IPS-18a (cell line): ENCODE measurements at regions not wholly inside any gene's neighbourhood (a gene's known extent, or its start where the extent isn't known, plus 50 kb on each side); places are given as distances from the start of the nearest gene placed in this dataset.

ENCODE experiments used
- H3K27ac ChIP-seq: one replicate; pipeline ENCODE4 v1.5.1; 2013; ENCODE audit warnings: low read length
- H3K27me3 ChIP-seq: one replicate; pipeline ENCODE4 v1.6.1; 2013; ENCODE audit warnings: mild to moderate bottlenecking, low read length; ENCODE audit not compliant: control insufficient read depth, insufficient read depth
- H3K36me3 ChIP-seq: one replicate; pipeline ENCODE4 v1.6.1; 2013; ENCODE audit warnings: low read depth, low read length; ENCODE audit not compliant: control insufficient read depth
- H3K4me1 ChIP-seq: one replicate; pipeline ENCODE4 v1.6.1; 2013; ENCODE audit warnings: low read depth, low read length; ENCODE audit not compliant: control insufficient read depth
- H3K4me3 ChIP-seq: one replicate; pipeline ENCODE4 v1.5.1; 2013; ENCODE audit warnings: low read length
- H3K9ac ChIP-seq: one replicate; pipeline ENCODE4 v1.6.1; 2013; ENCODE audit warnings: mild to moderate bottlenecking, low read length, moderate library complexity
- H3K9me3 ChIP-seq: one replicate; pipeline ENCODE4 v1.6.1; 2013; ENCODE audit warnings: low read depth, low read length; ENCODE audit not compliant: control insufficient read depth

- Histone ChIP-seq H3K4me1 (no peaks in the 10 kb centered on the region), H3K27me3 (no peaks in the 10 kb centered on the region), H3K27ac (no peak overlapping the region), H3K4me3 (no peak overlapping the region), H3K9ac (no peak overlapping the region), H3K9me3 (no peaks in the 10 kb centered on the region), H3K36me3 (no peaks in the 10 kb centered on the region)
Measured at GRCh38 chr3:115363071-115363470, 216.0 kb upstream of the ZBTB20 start.

GRCh38 chr3:115369021-115369420 is 221.9 kb upstream of the ZBTB20 start:
- H3K27me3 ChIP-seq = no peaks in the 10 kb centered on the region
- H3K4me1 ChIP-seq = no peaks in the 10 kb centered on the region
- no peak overlapping the region for H3K27ac ChIP-seq
- no peaks in the 10 kb centered on the region for H3K36me3 ChIP-seq
- H3K9me3 ChIP-seq = no peaks in the 10 kb centered on the region
- H3K9ac ChIP-seq = no peak overlapping the region
- no peak overlapping the region for H3K4me3 ChIP-seq

DNA sequence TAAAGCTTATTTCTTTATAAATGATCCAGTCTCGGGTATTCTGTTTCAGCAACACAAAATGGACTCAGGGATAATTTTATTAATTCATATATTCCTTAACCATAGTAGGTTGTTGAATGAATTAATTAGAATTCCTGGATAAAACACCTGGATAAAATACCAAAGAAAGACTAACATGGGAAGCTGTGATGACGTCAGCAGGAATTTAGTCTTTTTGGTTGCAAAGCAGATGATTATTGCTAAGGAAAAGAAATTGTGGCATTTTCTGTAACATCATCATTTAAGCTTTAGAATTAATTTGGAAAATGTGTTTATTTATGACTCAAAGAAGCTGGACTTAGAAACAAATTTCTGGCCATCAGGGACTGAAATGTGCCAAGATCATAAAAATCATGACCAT is 228.3 kb upstream of the ZBTB20 start:
- H3K4me1 ChIP-seq = no peaks in the 10 kb centered on the region
- no peak overlapping the region for H3K27ac ChIP-seq
- H3K9ac ChIP-seq = no peak overlapping the region
- H3K27me3 ChIP-seq = no peaks in the 10 kb centered on the region
- H3K9me3 ChIP-seq = no peaks in the 10 kb centered on the region
- no peaks in the 10 kb centered on the region for H3K36me3 ChIP-seq
- no peak overlapping the region for H3K4me3 ChIP-seq

- H3K4me1 ChIP-seq = peaks cover 3% of the 10 kb centered on the region
- H3K36me3 ChIP-seq = no peaks in the 10 kb centered on the region
- H3K4me3 ChIP-seq = no peak overlapping the region
- H3K9me3 ChIP-seq = no peaks in the 10 kb centered on the region
- H3K27ac ChIP-seq = no peak overlapping the region
- no peak overlapping the region for H3K9ac ChIP-seq
- H3K27me3 ChIP-seq = no peaks in the 10 kb centered on the region
Measured at GRCh38 chr3:115380883-115381572, 233.9 kb upstream of the ZBTB20 start.

GRCh38 chr3:115381573-115381912 is 234.5 kb upstream of the ZBTB20 start:
- Histone ChIP-seq H3K36me3 (no peaks in the 10 kb centered on the region), H3K27me3 (no peaks in the 10 kb centered on the region), H3K4me1 (peaks cover 6% of the 10 kb centered on the region), H3K4me3 (no peak overlapping the region), H3K27ac (no peak overlapping the region), H3K9ac (no peak overlapping the region), H3K9me3 (no peaks in the 10 kb centered on the region)

GRCh38 chr3:115381931-115382330 is 234.8 kb upstream of the ZBTB20 start:
- Histone ChIP-seq H3K27me3 (no peaks in the 10 kb centered on the region), H3K9ac (no peak overlapping the region), H3K36me3 (no peaks in the 10 kb centered on the region), H3K4me1 (peaks cover 6% of the 10 kb centered on the region), H3K27ac (no peak overlapping the region), H3K4me3 (no peak overlapping the region), H3K9me3 (no peaks in the 10 kb centered on the region)

GRCh38 chr3:115384381-115384780 is 237.3 kb upstream of the ZBTB20 start:
- H3K9me3 ChIP-seq = no peaks in the 10 kb centered on the region
- H3K36me3 ChIP-seq = no peaks in the 10 kb centered on the region
- no peak overlapping the region for H3K4me3 ChIP-seq
- H3K27ac ChIP-seq = no peak overlapping the region
- no peak overlapping the region for H3K9ac ChIP-seq
- H3K27me3 ChIP-seq = no peaks in the 10 kb centered on the region
- peaks cover 6% of the 10 kb centered on the region for H3K4me1 ChIP-seq

- Histone ChIP-seq H3K9ac (no peak overlapping the region), H3K27ac (no peak overlapping the region)
Measured at GRCh38 chr3:115385774-115386730, 237.3 kb upstream of the GAP43 start.

GRCh38 chr3:115388166-115388565 is 235.1 kb upstream of the GAP43 start:
- Histone ChIP-seq H3K27ac (no peak overlapping the region), H3K9me3 (no peaks in the 10 kb centered on the region), H3K4me3 (no peak overlapping the region), H3K9ac (no peak overlapping the region), H3K4me1 (peaks cover 9% of the 10 kb centered on the region), H3K36me3 (no peaks in the 10 kb centered on the region), H3K27me3 (no peaks in the 10 kb centered on the region)

More at GRCh38 chr3:115385774-115386730, 237.3 kb upstream of the GAP43 start:
- peaks cover 9% of the 10 kb centered on the region for H3K4me1 ChIP-seq
- no peaks in the 10 kb centered on the region for H3K36me3 ChIP-seq
- H3K27me3 ChIP-seq = no peaks in the 10 kb centered on the region
- H3K4me3 ChIP-seq = no peak overlapping the region
- H3K9me3 ChIP-seq = no peaks in the 10 kb centered on the region

GRCh38 chr3:115388811-115389210 is 234.5 kb upstream of the GAP43 start:
- H3K9me3 ChIP-seq = no peaks in the 10 kb centered on the region
- no peak overlapping the region for H3K4me3 ChIP-seq
- H3K36me3 ChIP-seq = no peaks in the 10 kb centered on the region
- no peak overlapping the region for H3K27ac ChIP-seq
- H3K9ac ChIP-seq = no peak overlapping the region
- peaks cover 9% of the 10 kb centered on the region for H3K4me1 ChIP-seq
- no peaks in the 10 kb centered on the region for H3K27me3 ChIP-seq

DNA sequence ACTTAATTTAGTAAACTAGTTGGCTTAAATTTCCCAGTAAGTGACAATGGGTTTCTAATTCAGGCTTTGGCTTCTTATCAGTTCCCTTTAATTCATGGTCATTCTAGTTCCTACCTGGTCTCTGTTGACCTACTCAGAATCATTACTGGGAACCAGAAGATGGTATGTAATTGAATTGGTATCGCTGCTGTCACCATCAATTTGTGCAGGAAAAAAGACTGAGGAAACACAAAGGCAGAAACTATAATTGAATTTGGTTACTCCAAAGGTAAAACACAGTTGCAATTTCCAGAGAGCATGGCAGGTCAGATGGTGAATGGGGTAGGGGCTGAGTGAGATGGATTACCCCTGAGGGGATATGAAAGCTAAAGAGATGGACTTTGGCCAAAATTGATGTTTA is 226.5 kb upstream of the GAP43 start:
- H3K27me3 ChIP-seq = no peaks in the 10 kb centered on the region
- no peaks in the 10 kb centered on the region for H3K9me3 ChIP-seq
- H3K36me3 ChIP-seq = no peaks in the 10 kb centered on the region
- H3K4me3 ChIP-seq = no peak overlapping the region
- H3K9ac ChIP-seq = no peak overlapping the region
- peaks cover 13% of the 10 kb centered on the region for H3K4me1 ChIP-seq
- H3K27ac ChIP-seq = no peak overlapping the region
